BJ (cell line): ENCODE measurements at regions not wholly inside any gene's neighbourhood (a gene's known extent, or its start where the extent isn't known, plus 50 kb on each side); places are given as distances from the start of the nearest gene placed in this dataset.

ENCODE experiments used
- CTCF ChIA-PET: fragments of 350-600 bp; formaldehyde crosslinking; extraction: SDS; loops from one replicate; lab custom pipeline; 2021; ENCODE audit warnings: antibody characterized with exemption, inconsistent platforms; lab: Yijun Ruan, JAX
- POLR2A ChIA-PET: fragments of 300-600 bp; sonication (Branson Sonifier 250); formaldehyde crosslinking; extraction: SDS; loops from one replicate; lab custom pipeline; 2021; ENCODE audit warnings: antibody characterized with exemption; lab: Charles Lee
- DNase-seq: peaks from one replicate; pipeline ENCODE4 v3.0.0-alpha.2; 2011; ENCODE audit warnings: low read depth
- H3K27me3 ChIP-seq: 2 replicates; pipeline ENCODE4 v1.6.0; 2011; ENCODE audit warnings: low read length; ENCODE audit not compliant: control insufficient read depth, insufficient read depth
- H3K36me3 ChIP-seq: 2 replicates; pipeline ENCODE4 v1.5.1; 2011; ENCODE audit warnings: low read length; ENCODE audit not compliant: control insufficient read depth, insufficient read depth
- H3K4me3 ChIP-seq: 2 replicates; pipeline ENCODE4 v1.5.1; 2011; ENCODE audit warnings: low read depth, mild to moderate bottlenecking, control low read depth, low read length
- CTCF ChIP-seq: IDR thresholded peaks from 2 replicates; pipeline ENCODE4 v1.5.1; 2011; ENCODE audit warnings: low read depth, mild to moderate bottlenecking, control low read depth, inconsistent platforms, low read length, moderate library complexity; ENCODE audit not compliant: insufficient read depth

GRCh38 chrX:75673468-75673867, 111.6 kb downstream of the MAGEE2 start:
- Histone ChIP-seq H3K4me3 (no peak overlapping the region), H3K36me3 (no peaks in the 10 kb centered on the region), H3K27me3 (no peaks in the 10 kb centered on the region)
- POLR2A ChIA-PET, result no interaction called here
- no peak for DNase-seq
- CTCF ChIA-PET, result no interaction called here
- TF ChIP-seq CTCF, result no peak

DNA sequence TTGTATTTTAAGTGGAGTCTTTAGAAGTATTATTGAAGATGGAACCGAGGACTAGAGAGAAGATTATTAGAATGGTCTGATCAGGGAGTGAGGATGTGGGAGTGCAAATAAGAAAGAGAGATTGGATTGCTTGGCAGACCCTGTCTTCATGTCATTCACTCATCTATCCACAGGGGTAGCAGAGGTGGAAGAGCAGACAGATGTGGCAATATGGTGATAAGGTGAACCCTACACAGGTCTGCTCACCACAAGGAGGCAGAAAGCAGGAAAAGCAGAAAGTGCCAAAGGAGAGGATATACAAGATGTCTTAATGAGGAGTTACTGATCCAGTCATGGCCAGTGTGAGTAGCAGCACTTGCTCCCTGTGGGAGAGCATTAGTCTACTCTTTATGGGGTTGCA, 129.4 kb downstream of the MAGEE2 start:
- no peak for DNase-seq
- ChIA-PET POLR2A (no interaction called here), CTCF (no interaction called here)
- no peak for TF ChIP-seq CTCF
- H3K27me3 ChIP-seq, result no peaks in the 10 kb centered on the region
- no peaks in the 10 kb centered on the region for H3K36me3 ChIP-seq
- no peak overlapping the region for H3K4me3 ChIP-seq

DNA sequence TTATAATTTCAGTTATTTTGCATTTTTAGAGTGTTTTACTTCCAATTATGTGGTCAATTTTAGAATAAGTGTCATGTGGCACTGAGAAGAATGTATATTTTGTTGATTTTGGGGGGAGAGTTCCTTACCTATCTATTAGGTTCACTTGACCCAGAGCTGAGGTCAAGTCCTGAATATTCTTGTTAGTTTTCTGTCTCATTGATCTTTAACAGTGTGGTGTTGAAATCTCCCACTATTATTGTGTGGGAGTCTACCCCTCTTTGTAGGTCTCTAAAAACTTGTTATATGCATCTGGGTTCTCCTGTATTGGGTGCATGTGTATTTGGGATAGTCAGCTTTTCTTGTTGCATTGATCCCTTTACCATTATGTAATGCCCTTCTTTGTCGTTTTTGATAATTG, 127.0 kb upstream of the ZDHHC15 start:
- CTCF ChIA-PET, result no interaction called here
- no peaks in the 10 kb centered on the region for H3K36me3 ChIP-seq
- POLR2A ChIA-PET, result no interaction called here
- H3K4me3 ChIP-seq, result no peak overlapping the region
- TF ChIP-seq CTCF, result no peak
- no peak for DNase-seq
- no peaks in the 10 kb centered on the region for H3K27me3 ChIP-seq

- TF ChIP-seq CTCF, result no peak
- no peak for DNase-seq
- no peak overlapping the region for H3K4me3 ChIP-seq
- H3K27me3 ChIP-seq, result no peaks in the 10 kb centered on the region
- ChIA-PET CTCF (no interaction called here), POLR2A (no interaction called here)
- no peaks in the 10 kb centered on the region for H3K36me3 ChIP-seq
These were observed 126.2 kb upstream of the ZDHHC15 start for GRCh38 chrX:75648803-75649588.

DNA sequence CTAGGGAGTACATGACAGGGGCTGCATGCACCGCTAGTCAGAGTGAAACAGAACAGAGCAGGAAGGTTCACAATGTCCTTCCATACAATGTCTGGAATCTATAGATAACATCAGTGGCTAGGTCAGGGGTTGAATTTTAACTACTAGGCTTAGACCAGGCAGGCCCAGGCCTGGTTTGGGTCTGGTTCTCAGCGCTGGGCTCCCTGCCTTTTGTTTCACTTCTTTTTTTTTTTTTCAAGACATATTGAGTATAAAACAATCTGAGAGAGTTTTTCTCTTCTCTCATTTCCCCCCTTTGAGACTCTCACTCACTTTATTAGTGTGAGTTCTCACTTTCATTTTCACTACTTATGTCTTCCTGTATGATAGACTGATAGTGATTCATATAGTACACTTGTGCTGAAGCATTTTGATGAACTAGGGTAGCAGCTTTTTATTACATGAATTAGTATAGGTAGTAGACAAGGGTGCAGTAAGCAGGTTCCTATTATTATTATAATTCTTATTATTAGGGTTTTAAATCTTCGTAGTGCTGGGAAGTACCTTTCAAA, 120.0 kb upstream of the ZDHHC15 start:
- ChIA-PET POLR2A (no interaction called here), CTCF (no interaction called here)
- DNase-seq, result no peak
- H3K27me3 ChIP-seq, result no peaks in the 10 kb centered on the region
- H3K4me3 ChIP-seq, result no peak overlapping the region
- no peaks in the 10 kb centered on the region for H3K36me3 ChIP-seq
- no peak for TF ChIP-seq CTCF
